Body of pancreas (tissue), 4 donors: ENCODE measurements at regions not wholly inside any gene's neighbourhood (a gene's known extent, or its start where the extent isn't known, plus 50 kb on each side); places are given as distances from the start of the nearest gene placed in this dataset.
A peak's percentile ranks its signal among the peaks of the same experiment; 100 is the strongest.

ENCODE experiments used
- ATAC-seq: fragments of 150-250 bp; one replicate; pipeline ENCODE4 v1.9.1; 2016
- DNase-seq, 4 donors: peaks; one replicate each; pipeline ENCODE4 v3.0.0-alpha.2; 2019
- H3K27ac ChIP-seq, 4 donors: fragments of 200-600 bp; sonication (generic); 1 replicate in 3 of 4; 2 replicates in 1 of 4; pipeline versions ENCODE4 v1.5.1 to v1.6.1; 2016 to 2019; ENCODE audit warnings: mild to moderate bottlenecking in 1 of 4, mixed read lengths in 1 of 4, moderate library complexity in 1 of 4
- H3K27me3 ChIP-seq, 2 donors: fragments of 200-600 bp; sonication (generic); one replicate each; pipeline ENCODE4 v1.6.0; 2016; ENCODE audit warnings: mild to moderate bottlenecking in 1 of 2
- H3K36me3 ChIP-seq, 2 donors: fragments of 200-600 bp; sonication (generic); replicated peaks in 1 of 2; 2 replicates each; pipeline ENCODE4 v1.5.1; 2016; ENCODE audit warnings: low read depth in 2 of 2; ENCODE audit not compliant: insufficient read depth in 1 of 2
- H3K4me1 ChIP-seq: fragments of 200-600 bp; sonication (generic); one replicate; pipeline ENCODE4 v1.6.0; 2016
- H3K4me3 ChIP-seq, 2 donors: fragments of 200-600 bp; sonication (generic); 1 replicate in 1 of 2; 2 replicates in 1 of 2; pipeline ENCODE4 v1.5.1; 2016 to 2019
- H3K9me3 ChIP-seq, 3 donors: fragments of 200-600 bp; sonication (generic); 1 replicate in 2 of 3; 2 replicates in 1 of 3; pipeline ENCODE4 v1.5.1; 2016
- POLR2A ChIP-seq, 3 donors: fragments of 450-650 bp; IDR thresholded peaks; one replicate each; pipeline ENCODE4 v1.6.1; 2016; ENCODE audit warnings: antibody characterized with exemption in 3 of 3, mild to moderate bottlenecking in 2 of 3
- WGBS, 2 donors: methylation state at CpG; one replicate each; pipeline ENCODE4 v1.1.5; 2017; 5-methylcytosine and 5-hydroxymethylcytosine counted together
- intact Hi-C: fragments of 100-400 bp; cut with DNase I; formaldehyde crosslinking; loops from one replicate; pipeline ENCODE4 v1.15.1; 2023
- TF ChIP-seq, protein P1 (sequence below), 7 experiments: fragments of 450-650 bp in 4 of 7; fragments of 200-600 bp in 3 of 7; sonication (generic) in 3 of 7; IDR thresholded peaks; one replicate each; pipeline ENCODE4 v1.5.1; 2016 to 2019; ENCODE audit warnings: antibody characterized with exemption in 7 of 7

- peak in 1 of 4 donors; percentile 22 for DNase-seq
- intact Hi-C loops = no loop called here
- no peaks in the 10 kb centered on the region for H3K9me3 ChIP-seq
- 58 to 59% methylated on average over 10 of the region's 10 CpGs for WGBS, 2 donors
- no peaks in the 10 kb centered on the region for H3K36me3 ChIP-seq
- peak overlapping the region in 1 of 4 donors; percentile 42 for H3K27ac ChIP-seq
- no peak for TF ChIP-seq POLR2A (IDR thresholded peaks at IDR 0.05)
- TF ChIP-seq, protein P1, sequence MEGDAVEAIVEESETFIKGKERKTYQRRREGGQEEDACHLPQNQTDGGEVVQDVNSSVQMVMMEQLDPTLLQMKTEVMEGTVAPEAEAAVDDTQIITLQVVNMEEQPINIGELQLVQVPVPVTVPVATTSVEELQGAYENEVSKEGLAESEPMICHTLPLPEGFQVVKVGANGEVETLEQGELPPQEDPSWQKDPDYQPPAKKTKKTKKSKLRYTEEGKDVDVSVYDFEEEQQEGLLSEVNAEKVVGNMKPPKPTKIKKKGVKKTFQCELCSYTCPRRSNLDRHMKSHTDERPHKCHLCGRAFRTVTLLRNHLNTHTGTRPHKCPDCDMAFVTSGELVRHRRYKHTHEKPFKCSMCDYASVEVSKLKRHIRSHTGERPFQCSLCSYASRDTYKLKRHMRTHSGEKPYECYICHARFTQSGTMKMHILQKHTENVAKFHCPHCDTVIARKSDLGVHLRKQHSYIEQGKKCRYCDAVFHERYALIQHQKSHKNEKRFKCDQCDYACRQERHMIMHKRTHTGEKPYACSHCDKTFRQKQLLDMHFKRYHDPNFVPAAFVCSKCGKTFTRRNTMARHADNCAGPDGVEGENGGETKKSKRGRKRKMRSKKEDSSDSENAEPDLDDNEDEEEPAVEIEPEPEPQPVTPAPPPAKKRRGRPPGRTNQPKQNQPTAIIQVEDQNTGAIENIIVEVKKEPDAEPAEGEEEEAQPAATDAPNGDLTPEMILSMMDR (IDR thresholded peaks at IDR 0.05) = no peak
- peak; percentile 62 for ATAC-seq
- H3K4me3 ChIP-seq = no peak overlapping the region
- H3K27me3 ChIP-seq = no peaks in the 10 kb centered on the region
- H3K4me1 ChIP-seq = peaks cover 4% of the 10 kb centered on the region
These were observed 602.0 kb upstream of the KCNMB2 start for GRCh38 chr3:177934001-177934891.

DNA sequence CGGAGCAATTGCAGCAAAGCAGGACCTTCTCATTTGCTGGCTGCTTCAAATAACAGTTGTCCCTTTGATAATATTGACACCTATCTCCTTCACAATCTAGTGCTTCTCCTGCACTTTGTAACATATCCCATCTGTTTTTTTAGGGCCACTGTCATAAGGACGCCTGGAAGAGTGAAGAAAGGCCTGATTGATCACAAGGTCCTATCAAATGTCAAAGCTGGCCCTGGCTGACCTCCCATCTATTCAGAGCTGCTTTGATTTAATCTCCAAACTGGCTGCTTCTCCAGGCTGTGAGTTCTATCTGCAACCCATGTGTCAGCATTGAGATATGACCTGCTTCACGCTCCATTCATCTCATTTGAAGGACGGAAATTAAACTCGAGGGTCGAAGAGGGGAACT is 601.2 kb upstream of the KCNMB2 start:
- Histone ChIP-seq H3K4me1 (peaks cover 4% of the 10 kb centered on the region), H3K9me3 (no peaks in the 10 kb centered on the region), H3K36me3 (no peaks in the 10 kb centered on the region), H3K27ac (peak overlapping the region in 1 of 4 donors; percentile 42), H3K4me3 (no peak overlapping the region), H3K27me3 (no peaks in the 10 kb centered on the region)
- WGBS, 2 donors = 46 to 49% methylated on average over 6 of the region's 6 CpGs
- intact Hi-C loops = no loop called here
- DNase-seq (no peak), ATAC-seq (no peak)
- TF ChIP-seq POLR2A (IDR thresholded peaks at IDR 0.05) = no peak
- TF ChIP-seq, protein P1 (IDR thresholded peaks at IDR 0.05) = no peak

GRCh38 chr3:177936721-177937120 is 599.5 kb upstream of the KCNMB2 start:
- no peak for ATAC-seq
- no peak for DNase-seq
- Histone ChIP-seq H3K4me1 (peaks cover 4% of the 10 kb centered on the region), H3K9me3 (no peaks in the 10 kb centered on the region), H3K36me3 (no peaks in the 10 kb centered on the region), H3K4me3 (no peak overlapping the region), H3K27ac (no peak overlapping the region), H3K27me3 (no peaks in the 10 kb centered on the region)
- no peak for TF ChIP-seq POLR2A (IDR thresholded peaks at IDR 0.05)
- TF ChIP-seq, protein P1 (IDR thresholded peaks at IDR 0.05) = no peak
- 84 to 90% methylated on average over 2 of the region's 2 CpGs for WGBS, 2 donors
- intact Hi-C loops = no loop called here

GRCh38 chr3:177942911-177943310 is 593.3 kb upstream of the KCNMB2 start:
- intact Hi-C loops = no loop called here
- WGBS, 2 donors = 88 to 95% methylated on average over 2 of the region's 2 CpGs
- Histone ChIP-seq H3K27me3 (no peaks in the 10 kb centered on the region), H3K4me1 (no peaks in the 10 kb centered on the region), H3K36me3 (no peaks in the 10 kb centered on the region), H3K4me3 (no peak overlapping the region), H3K9me3 (no peaks in the 10 kb centered on the region), H3K27ac (no peak overlapping the region)
- no peak for DNase-seq
- no peak for ATAC-seq
- no peak for TF ChIP-seq POLR2A (IDR thresholded peaks at IDR 0.05)
- TF ChIP-seq, protein P1 (IDR thresholded peaks at IDR 0.05) = no peak
